HCT116 (cell line): ENCODE measurements at regions not wholly inside any gene's neighbourhood (a gene's known extent, or its start where the extent isn't known, plus 50 kb on each side); places are given as distances from the start of the nearest gene placed in this dataset.

ENCODE experiments used
- ATAC-seq: fragments of 200-7000 bp; cut with Tn5 transposase; 2 replicates; pipeline ENCODE4 v1.9.1; 2020; ENCODE audit warnings: mild to moderate bottlenecking, moderate library complexity
- BruUV-seq: library from RNA; stranded (reverse); fragments of 400-500 nt; replicated peaks from 2 replicates; lab custom pipeline; 2021; lab: Mats Ljungman, UMichigan
- CTCF ChIA-PET: fragments of 300-600 bp; sonication (Branson Sonifier 250); formaldehyde crosslinking; loops from one replicate; lab custom pipeline; 2021; ENCODE audit warnings: antibody characterized with exemption; lab: Charles Lee
- POLR2A ChIA-PET: fragments of 300-600, 350-600 bp; sonication (Branson Sonifier 250); formaldehyde crosslinking; loops from one replicate; lab custom pipeline; 2021; ENCODE audit warnings: antibody characterized with exemption; lab: Charles Lee
- RAD21 ChIA-PET, 2 experiments: fragments of 300-600 bp; sonication (Branson Sonifier 250); formaldehyde crosslinking; loops; one replicate each; lab custom pipeline; 2023; ENCODE audit warnings: low total read pairs in 2 of 2; ENCODE audit not compliant: uncharacterized antibody in 2 of 2, unreplicated experiment in 2 of 2, low non-redundant PET in 1 of 2; lab: Charles Lee
- DNase-seq: peaks from one replicate; pipeline ENCODE4 v3.0.0-alpha.2; 2010; ENCODE audit warnings: low read depth, low spot score
- H2AFZ ChIP-seq: fragments of 200-600 bp; shearing (Covaris generic), sonication (generic); 2 replicates; pipeline ENCODE4 v1.6.1; 2017; ENCODE audit warnings: low read depth, mixed run types, mixed read lengths, antibody characterized with exemption, low read length; ENCODE audit not compliant: poor library complexity, severe bottlenecking
- H3K27ac ChIP-seq: 2 replicates; pipeline ENCODE4 v1.5.1; 2012; ENCODE audit warnings: low read depth, low read length
- H3K27me3 ChIP-seq: fragments of 200-600 bp; sonication (generic); 2 replicates; pipeline ENCODE4 v1.6.1; 2016; ENCODE audit warnings: mixed run types, low read length, mixed read lengths; ENCODE audit not compliant: insufficient read depth
- H3K36me3 ChIP-seq, 2 experiments: fragments of 200-500 bp in 1 of 2; fragments of 200-600 bp in 1 of 2; sonication (Bioruptor generic) in 1 of 2; sonication (generic) in 1 of 2; 2 replicates each; pipeline versions ENCODE4 v1.5.1 to v1.6.1; 2014 to 2016; ENCODE audit warnings: low read length in 2 of 2, inconsistent platforms in 1 of 2, mixed read lengths in 1 of 2, mixed run types in 1 of 2; ENCODE audit not compliant: insufficient read depth in 2 of 2, control insufficient read depth in 1 of 2
- H3K4me1 ChIP-seq, 2 experiments: fragments of 200-600 bp in 1 of 2; sonication (generic) in 1 of 2; 2 replicates each; pipeline versions ENCODE4 v1.5.1 to v1.6.1; 2012 to 2017; ENCODE audit warnings: low read length in 2 of 2, inconsistent platforms in 1 of 2, mild to moderate bottlenecking in 1 of 2, mixed read lengths in 1 of 2, mixed run types in 1 of 2, moderate library complexity in 1 of 2; ENCODE audit not compliant: insufficient read depth in 2 of 2, control insufficient read depth in 1 of 2
- H3K4me2 ChIP-seq: fragments of 200-600 bp; sonication (generic); 2 replicates; pipeline ENCODE4 v1.6.1; 2017; ENCODE audit warnings: mixed run types, low read length, mixed read lengths
- H3K4me3 ChIP-seq, 2 experiments: fragments of 200-600 bp in 1 of 2; sonication (generic) in 1 of 2; replicated peaks in 1 of 2; 2 replicates each; pipeline ENCODE4 v1.5.1; 2011 to 2016; ENCODE audit warnings: low read length in 2 of 2, control low read depth in 1 of 2, low read depth in 1 of 2, mild to moderate bottlenecking in 1 of 2, mixed read lengths in 1 of 2, mixed run types in 1 of 2
- H3K79me2 ChIP-seq: fragments of 200-600 bp; sonication (generic); 2 replicates; pipeline ENCODE4 v1.6.1; 2017; ENCODE audit warnings: mild to moderate bottlenecking, mixed run types, low read length, moderate library complexity, mixed read lengths; ENCODE audit not compliant: insufficient read depth
- H3K9ac ChIP-seq: fragments of 200-600 bp; sonication (generic); 2 replicates; pipeline ENCODE4 v1.6.1; 2016; ENCODE audit warnings: low read length, mixed read lengths
- H3K9me2 ChIP-seq: fragments of 200-600 bp; sonication (generic), shearing (Covaris generic); 2 replicates; pipeline ENCODE4 v1.6.1; 2017; ENCODE audit warnings: mixed run types, mild to moderate bottlenecking, moderate library complexity; ENCODE audit not compliant: insufficient read depth
- H3K9me3 ChIP-seq, 2 experiments: fragments of 200-500 bp in 1 of 2; fragments of 200-600 bp in 1 of 2; sonication (Bioruptor generic) in 1 of 2; sonication (generic) in 1 of 2; 2 replicates each; pipeline ENCODE4 v1.6.1; 2014 to 2017; ENCODE audit warnings: low read length in 2 of 2, mixed read lengths in 2 of 2, inconsistent platforms in 1 of 2, low read depth in 1 of 2, mild to moderate bottlenecking in 1 of 2, mixed run types in 1 of 2, moderate library complexity in 1 of 2; ENCODE audit not compliant: control insufficient read depth in 1 of 2, insufficient read depth in 1 of 2
- H4K20me1 ChIP-seq: fragments of 200-600 bp; sonication (generic), shearing (Covaris generic); 2 replicates; pipeline ENCODE4 v1.6.1; 2017; ENCODE audit warnings: mixed run types, mild to moderate bottlenecking, moderate library complexity; ENCODE audit not compliant: insufficient read depth
- ELF1 ChIP-seq: IDR thresholded peaks from 2 replicates; pipeline ENCODE4 v1.6.1; 2012; ENCODE audit warnings: low read depth, borderline replicate concordance
- EZH2phosphoT487 ChIP-seq: fragments of 200-600 bp; IDR thresholded peaks from 2 replicates; pipeline ENCODE4 v1.6.1; 2018; ENCODE audit warnings: antibody characterized with exemption, borderline replicate concordance
- FOSL1 ChIP-seq: IDR thresholded peaks from 2 replicates; pipeline ENCODE4 v1.6.1; 2012; ENCODE audit warnings: low read depth
- POLR2A ChIP-seq: IDR thresholded peaks from 2 replicates; pipeline ENCODE4 v1.7.0; 2011; ENCODE audit warnings: borderline replicate concordance; ENCODE audit not compliant: insufficient read depth, insufficient read length; ENCODE audit errors: extremely low read depth
- POLR2AphosphoS5 ChIP-seq: IDR thresholded peaks from 2 replicates; pipeline ENCODE4 v1.6.1; 2011; ENCODE audit warnings: mild to moderate bottlenecking, low read depth, low read length, moderate library complexity
- RAD21 ChIP-seq: IDR thresholded peaks from 2 replicates; pipeline ENCODE4 v1.6.1; 2012; ENCODE audit warnings: low read depth, mild to moderate bottlenecking
- SP1 ChIP-seq: IDR thresholded peaks from 2 replicates; pipeline ENCODE4 v1.6.1; 2012; ENCODE audit warnings: low read depth
- SRF ChIP-seq: IDR thresholded peaks from 2 replicates; pipeline ENCODE4 v1.6.1; 2012; ENCODE audit warnings: low read depth
- TCF7L2 ChIP-seq: IDR thresholded peaks from 2 replicates; pipeline ENCODE4 v1.7.0; 2011; ENCODE audit warnings: borderline replicate concordance, inconsistent platforms; ENCODE audit not compliant: insufficient read depth, insufficient read length; ENCODE audit errors: extremely low read depth
- ZFX ChIP-seq: fragments of 450-650 bp; IDR thresholded peaks from 2 replicates; pipeline ENCODE4 v1.6.1; 2017
- ZNF274 ChIP-seq: fragments of 200-500 bp; sonication (Bioruptor generic); IDR thresholded peaks from 2 replicates; pipeline ENCODE4 v1.6.1; 2014; ENCODE audit warnings: mild to moderate bottlenecking, low read depth, low read length, inconsistent platforms
- intact Hi-C: fragments of 100-400 bp; cut with micrococcal nuclease; formaldehyde crosslinking; loops from 2 replicates; pipeline ENCODE4 v1.10.0; 2022
- TF ChIP-seq, protein P1 (sequence below): IDR thresholded peaks from 2 replicates; pipeline ENCODE4 v1.6.1; 2012; ENCODE audit warnings: low read depth
- TF ChIP-seq, protein P2 (sequence below): IDR thresholded peaks from 2 replicates; pipeline ENCODE4 v1.6.1; 2012
- TF ChIP-seq, protein P3 (sequence below): IDR thresholded peaks from 2 replicates; pipeline ENCODE4 v1.6.1; 2011; ENCODE audit warnings: mild to moderate bottlenecking, low read length, moderate library complexity; ENCODE audit not compliant: insufficient replicate concordance; ENCODE audit errors: extremely low read depth

DNA sequence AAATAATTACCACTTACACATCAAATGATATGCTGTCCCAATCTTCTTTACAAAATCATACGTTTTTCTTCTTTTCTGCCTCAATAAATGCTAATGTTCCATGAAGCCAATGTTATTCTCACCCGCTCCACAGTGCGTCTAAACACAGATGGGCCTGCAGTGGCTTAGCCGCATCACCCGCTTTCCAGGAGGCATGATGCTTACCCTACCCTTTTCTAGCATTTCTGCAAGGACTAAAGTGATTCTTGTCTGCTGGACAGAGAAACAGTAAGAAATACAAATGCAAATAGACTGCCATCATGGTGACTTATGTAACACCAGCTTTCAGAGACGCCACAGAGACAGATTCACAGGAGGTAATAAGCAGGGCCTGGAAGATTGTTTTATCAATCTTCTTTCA is 104.4 kb downstream of the RNASET2 start (continued):
- TF ChIP-seq SP1 (no peak), ELF1 (no peak), TCF7L2 (no peak), POLR2AphosphoS5 (no peak), ZFX (no peak)
- TF ChIP-seq, protein P1, sequence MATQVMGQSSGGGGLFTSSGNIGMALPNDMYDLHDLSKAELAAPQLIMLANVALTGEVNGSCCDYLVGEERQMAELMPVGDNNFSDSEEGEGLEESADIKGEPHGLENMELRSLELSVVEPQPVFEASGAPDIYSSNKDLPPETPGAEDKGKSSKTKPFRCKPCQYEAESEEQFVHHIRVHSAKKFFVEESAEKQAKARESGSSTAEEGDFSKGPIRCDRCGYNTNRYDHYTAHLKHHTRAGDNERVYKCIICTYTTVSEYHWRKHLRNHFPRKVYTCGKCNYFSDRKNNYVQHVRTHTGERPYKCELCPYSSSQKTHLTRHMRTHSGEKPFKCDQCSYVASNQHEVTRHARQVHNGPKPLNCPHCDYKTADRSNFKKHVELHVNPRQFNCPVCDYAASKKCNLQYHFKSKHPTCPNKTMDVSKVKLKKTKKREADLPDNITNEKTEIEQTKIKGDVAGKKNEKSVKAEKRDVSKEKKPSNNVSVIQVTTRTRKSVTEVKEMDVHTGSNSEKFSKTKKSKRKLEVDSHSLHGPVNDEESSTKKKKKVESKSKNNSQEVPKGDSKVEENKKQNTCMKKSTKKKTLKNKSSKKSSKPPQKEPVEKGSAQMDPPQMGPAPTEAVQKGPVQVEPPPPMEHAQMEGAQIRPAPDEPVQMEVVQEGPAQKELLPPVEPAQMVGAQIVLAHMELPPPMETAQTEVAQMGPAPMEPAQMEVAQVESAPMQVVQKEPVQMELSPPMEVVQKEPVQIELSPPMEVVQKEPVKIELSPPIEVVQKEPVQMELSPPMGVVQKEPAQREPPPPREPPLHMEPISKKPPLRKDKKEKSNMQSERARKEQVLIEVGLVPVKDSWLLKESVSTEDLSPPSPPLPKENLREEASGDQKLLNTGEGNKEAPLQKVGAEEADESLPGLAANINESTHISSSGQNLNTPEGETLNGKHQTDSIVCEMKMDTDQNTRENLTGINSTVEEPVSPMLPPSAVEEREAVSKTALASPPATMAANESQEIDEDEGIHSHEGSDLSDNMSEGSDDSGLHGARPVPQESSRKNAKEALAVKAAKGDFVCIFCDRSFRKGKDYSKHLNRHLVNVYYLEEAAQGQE: no peak
- TF ChIP-seq, protein P2, sequence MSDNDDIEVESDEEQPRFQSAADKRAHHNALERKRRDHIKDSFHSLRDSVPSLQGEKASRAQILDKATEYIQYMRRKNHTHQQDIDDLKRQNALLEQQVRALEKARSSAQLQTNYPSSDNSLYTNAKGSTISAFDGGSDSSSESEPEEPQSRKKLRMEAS: no peak

DNA sequence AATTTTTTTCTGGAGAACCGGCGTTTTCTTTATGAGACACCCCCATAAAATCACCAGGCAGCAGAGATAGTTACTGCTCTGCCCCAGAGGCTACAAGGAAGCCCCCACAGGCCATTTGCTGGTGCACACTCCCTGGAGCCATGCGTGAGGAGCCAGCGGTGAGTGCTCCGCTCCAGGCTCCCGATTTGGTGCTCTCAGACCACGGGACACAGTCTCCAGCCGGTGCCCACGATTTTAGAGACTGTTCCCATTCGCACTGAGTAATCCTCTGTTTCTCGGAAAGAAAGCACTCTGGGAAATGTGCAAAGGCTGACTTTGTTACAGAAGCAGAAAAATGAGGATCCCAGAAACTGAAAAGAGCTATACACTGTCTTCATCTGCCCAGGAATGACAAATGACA is 104.9 kb downstream of the RNASET2 start:
- H3K4me2 ChIP-seq: no peak overlapping the region
- no peaks in the 10 kb centered on the region for H3K4me1 ChIP-seq
- no TSS peak for BruUV-seq
- H3K9me3 ChIP-seq: no peaks in the 10 kb centered on the region
- intact Hi-C loops: no loop called here
- no peaks in the 10 kb centered on the region for H4K20me1 ChIP-seq
- H2AFZ ChIP-seq: no peak overlapping the region
- POLR2A ChIA-PET: no interaction called here
- H3K4me3 ChIP-seq: no peak overlapping the region
- DNase-seq: no peak
- H3K27ac ChIP-seq: no peak overlapping the region
- no peaks in the 10 kb centered on the region for H3K9me2 ChIP-seq
- no peaks in the 10 kb centered on the region for H3K36me3 ChIP-seq
- CTCF ChIA-PET: no interaction called here
- RAD21 ChIA-PET: no interaction called here
- TF ChIP-seq EZH2phosphoT487 (no peak), POLR2A (no peak), RAD21 (no peak), SRF (no peak), ZFX (no peak), POLR2AphosphoS5 (no peak), FOSL1 (no peak), ZNF274 (no peak), TCF7L2 (no peak)
- TF ChIP-seq, protein P3, sequence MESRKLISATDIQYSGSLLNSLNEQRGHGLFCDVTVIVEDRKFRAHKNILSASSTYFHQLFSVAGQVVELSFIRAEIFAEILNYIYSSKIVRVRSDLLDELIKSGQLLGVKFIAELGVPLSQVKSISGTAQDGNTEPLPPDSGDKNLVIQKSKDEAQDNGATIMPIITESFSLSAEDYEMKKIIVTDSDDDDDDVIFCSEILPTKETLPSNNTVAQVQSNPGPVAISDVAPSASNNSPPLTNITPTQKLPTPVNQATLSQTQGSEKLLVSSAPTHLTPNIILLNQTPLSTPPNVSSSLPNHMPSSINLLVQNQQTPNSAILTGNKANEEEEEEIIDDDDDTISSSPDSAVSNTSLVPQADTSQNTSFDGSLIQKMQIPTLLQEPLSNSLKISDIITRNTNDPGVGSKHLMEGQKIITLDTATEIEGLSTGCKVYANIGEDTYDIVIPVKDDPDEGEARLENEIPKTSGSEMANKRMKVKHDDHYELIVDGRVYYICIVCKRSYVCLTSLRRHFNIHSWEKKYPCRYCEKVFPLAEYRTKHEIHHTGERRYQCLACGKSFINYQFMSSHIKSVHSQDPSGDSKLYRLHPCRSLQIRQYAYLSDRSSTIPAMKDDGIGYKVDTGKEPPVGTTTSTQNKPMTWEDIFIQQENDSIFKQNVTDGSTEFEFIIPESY: no peak
- TF ChIP-seq, protein P2: no peak
- no peaks in the 10 kb centered on the region for H3K27me3 ChIP-seq
- no peak overlapping the region for H3K9ac ChIP-seq
- H3K79me2 ChIP-seq: no peaks in the 10 kb centered on the region
- no peak for ATAC-seq
